ENCODE measurements at regions not wholly inside any gene's neighbourhood (a gene's known extent, or its start where the extent isn't known, plus 50 kb on each side); places are given as distances from the start of the nearest gene placed in this dataset.
"Not testable (repeated sequence)": the region's sequence is repeated elsewhere in the genome, so short reads cannot be mapped to it uniquely, and the experiment has no call there.

- DNase-seq = not testable (repeated sequence)
These were observed 3960.2 kb upstream of the TPTE start for GRCh38 chr21:6561168-6561567.

GRCh38 chr21:6561578-6561977 is 3959.8 kb upstream of the TPTE start:
- not testable (repeated sequence) for DNase-seq

- peak in 1 of 2 experiments; percentile 1 for DNase-seq
These were observed 3956.7 kb upstream of the TPTE start for GRCh38 chr21:6564543-6565166.

- peak; percentile 18 to 34 for DNase-seq
These were observed 3955.9 kb upstream of the TPTE start for GRCh38 chr21:6565190-6566094.

GRCh38 chr21:6567542-6567941 is 3953.8 kb upstream of the TPTE start:
- DNase-seq = not testable (repeated sequence)

GRCh38 chr21:6569152-6569551 is 3952.2 kb upstream of the TPTE start:
- DNase-seq = not testable (repeated sequence)

- not testable (repeated sequence) for DNase-seq
These were observed 3951.6 kb upstream of the TPTE start for GRCh38 chr21:6569587-6570392.

GRCh38 chr21:6570700-6571368 is 3950.5 kb upstream of the TPTE start:
- DNase-seq = not testable (repeated sequence)

GRCh38 chr21:6573576-6573975 is 3947.8 kb upstream of the TPTE start:
- not testable (repeated sequence) for DNase-seq

- not testable (repeated sequence) for DNase-seq
These were observed 3941.6 kb upstream of the TPTE start for GRCh38 chr21:6579801-6580200.

All from stimulated activated CD4-positive, alpha-beta T cell treated with anti-CD3 and anti-CD28 coated beads, Interleukin-4, amount 100 ng/mL, for 4 hours (primary cell).